ENCODE measurements at regions not wholly inside any gene's neighbourhood (a gene's known extent, or its start where the extent isn't known, plus 50 kb on each side); places are given as distances from the start of the nearest gene placed in this dataset.
"Not testable (repeated sequence)": the region's sequence is repeated elsewhere in the genome, so short reads cannot be mapped to it uniquely, and the experiment has no call there.

DNA sequence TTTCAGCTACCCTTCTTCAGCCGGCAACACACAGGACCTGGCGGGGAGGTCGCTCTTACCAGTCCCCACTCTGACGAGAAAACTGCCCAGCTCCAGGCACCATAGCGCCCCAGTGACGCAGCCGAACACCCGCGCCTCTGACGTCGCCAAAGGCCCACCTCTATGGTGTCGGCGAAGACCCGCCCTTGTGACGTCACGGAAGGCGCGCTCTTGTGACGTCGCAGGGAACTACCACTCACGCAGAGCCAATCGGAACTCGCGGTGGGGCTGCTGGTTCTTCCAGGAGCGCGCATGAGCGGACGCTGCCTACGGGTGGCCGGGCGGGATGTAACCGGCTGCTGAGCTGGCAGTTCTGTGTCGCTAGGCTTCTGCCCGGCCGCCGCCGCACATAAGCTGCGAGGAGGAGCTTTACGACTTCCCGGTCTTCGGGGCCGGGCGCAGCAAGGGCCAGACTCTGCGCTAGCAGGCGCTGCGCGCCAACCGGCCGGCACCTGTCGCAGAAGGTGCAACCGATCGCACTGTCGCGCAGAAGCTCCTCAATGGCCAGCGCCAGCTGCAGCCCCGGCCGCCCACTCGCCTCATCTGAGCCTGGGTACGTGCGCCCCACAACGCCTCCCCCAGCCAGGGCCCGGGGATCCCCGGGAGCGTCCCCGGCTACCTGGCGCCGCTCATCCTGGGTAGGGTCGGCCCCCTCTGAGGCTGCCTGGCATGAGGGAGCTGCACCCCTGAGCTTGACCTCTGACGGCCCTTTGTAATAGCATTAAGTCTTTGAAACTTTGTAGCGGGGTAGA, 121.3 kb upstream of the FBXO28 start:
- DNase-seq (ENCODE audit: low read depth in 1 of 2, low spot score in 1 of 2): peak; percentile 100

DNA sequence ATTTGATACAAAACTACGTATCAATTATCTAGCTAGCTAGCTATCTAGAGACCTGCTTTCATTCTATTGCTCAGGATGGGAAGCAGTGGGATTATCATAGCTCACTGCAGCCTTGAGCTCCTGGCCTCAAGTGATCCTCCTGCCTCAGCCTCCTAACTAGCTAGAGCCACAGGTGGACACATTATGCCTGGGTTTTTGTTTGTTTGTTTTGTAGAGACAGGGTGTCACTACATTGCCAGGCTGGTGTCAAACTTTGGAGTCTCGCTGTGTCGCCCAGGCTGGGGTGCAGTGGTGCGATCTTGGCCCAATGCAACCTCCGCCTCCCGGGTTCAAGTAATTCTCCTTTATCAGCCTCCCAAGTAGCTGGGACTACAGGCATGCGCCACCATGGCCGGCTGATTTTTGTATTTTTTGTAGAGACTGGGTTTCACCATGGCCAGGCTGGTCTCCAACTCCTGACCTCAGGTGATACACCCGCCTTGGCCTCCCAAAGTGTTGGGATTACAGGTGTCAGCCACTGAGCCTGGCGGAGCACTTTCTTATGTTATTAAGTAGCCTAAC, 122.5 kb upstream of the FBXO28 start:
- not testable (repeated sequence) for DNase-seq (ENCODE audit: low read depth in 1 of 2, low spot score in 1 of 2)

DNA sequence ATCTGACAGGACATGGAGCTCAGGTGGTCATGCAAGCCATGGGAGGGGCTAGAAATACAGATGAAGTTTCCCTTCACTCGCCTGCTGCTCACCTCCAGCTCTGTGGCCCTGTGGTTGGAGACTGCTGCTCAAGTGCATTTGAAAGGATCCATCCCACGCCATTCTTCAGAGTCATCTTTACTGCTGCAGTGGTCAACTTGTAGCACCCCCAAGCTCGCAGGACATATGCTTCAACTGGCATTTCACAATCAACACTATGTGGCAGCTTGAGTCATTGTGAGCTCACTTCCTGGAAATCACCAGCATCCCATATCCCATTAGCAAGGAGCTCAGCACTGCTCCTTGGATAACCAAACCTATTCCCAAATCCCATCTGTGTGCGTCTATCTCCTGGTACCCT, 116.2 kb upstream of the TP53BP2 start:
- DNase-seq (ENCODE audit: low read depth in 1 of 2, low spot score in 1 of 2): not testable (repeated sequence)

DNA sequence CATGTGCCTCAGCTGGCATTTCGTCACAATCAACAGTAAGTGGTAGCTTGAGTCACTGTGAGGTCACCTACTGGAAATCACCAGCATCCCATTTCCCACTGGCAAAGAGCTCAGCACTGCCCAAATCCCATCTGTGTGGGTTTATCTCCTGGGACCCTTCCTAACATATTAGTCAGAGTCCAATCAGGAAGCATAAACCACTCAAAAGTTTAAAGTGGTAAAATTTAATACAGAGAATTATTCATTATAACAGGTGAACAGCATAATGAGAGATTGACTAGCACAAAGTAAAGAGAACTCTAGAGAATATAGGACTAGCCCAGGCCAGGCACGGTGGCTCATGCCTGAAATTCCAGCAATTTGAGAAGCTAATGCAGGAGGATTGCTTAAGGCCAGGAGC, 107.1 kb upstream of the TP53BP2 start:
- DNase-seq (ENCODE audit: low read depth in 1 of 2, low spot score in 1 of 2): not testable (repeated sequence)

DNA sequence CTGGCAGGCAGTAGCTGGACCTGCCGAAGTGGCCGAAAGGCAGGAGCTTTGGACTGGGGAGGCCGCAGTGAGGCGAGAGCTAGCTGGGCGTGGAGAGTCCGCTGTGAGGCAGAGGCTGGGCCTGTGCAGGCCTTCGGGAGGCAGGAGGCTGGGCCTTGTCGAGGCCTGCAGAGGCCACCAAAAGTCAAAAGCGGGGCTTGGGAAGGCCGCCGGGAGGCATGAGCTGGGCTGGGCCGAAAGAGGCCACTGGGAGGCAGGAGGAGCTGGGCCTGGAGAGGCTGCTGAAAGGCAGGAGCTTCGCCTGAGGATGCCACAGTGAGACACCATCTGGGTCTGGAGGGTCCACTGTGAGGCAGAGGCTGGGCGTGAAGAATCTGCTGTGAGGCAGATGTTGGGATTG, 105.8 kb upstream of the TP53BP2 start:
- not testable (repeated sequence) for DNase-seq (ENCODE audit: low read depth in 1 of 2, low spot score in 1 of 2)

DNA sequence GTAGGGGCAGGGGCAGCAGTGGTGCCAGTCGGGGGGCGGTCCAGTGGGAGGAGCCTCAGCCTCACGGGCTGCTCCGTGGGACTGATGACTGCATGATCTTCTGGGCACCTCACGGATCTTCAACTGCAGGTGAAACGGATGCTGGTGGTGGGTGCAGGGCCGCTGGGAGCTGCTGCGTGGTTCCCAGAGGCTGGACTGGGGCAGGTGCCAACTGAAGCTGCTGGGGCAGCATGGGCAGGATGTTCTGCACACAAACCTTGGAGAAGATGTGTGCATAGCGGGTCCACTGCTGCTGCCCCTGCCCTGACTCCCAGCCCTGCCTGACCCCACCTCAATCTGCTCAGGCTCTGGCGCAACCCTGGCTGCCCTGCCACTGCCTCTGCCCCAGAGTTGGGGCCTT, 104.2 kb upstream of the TP53BP2 start:
- DNase-seq (ENCODE audit: low read depth in 1 of 2, low spot score in 1 of 2): not testable (repeated sequence)

DNA sequence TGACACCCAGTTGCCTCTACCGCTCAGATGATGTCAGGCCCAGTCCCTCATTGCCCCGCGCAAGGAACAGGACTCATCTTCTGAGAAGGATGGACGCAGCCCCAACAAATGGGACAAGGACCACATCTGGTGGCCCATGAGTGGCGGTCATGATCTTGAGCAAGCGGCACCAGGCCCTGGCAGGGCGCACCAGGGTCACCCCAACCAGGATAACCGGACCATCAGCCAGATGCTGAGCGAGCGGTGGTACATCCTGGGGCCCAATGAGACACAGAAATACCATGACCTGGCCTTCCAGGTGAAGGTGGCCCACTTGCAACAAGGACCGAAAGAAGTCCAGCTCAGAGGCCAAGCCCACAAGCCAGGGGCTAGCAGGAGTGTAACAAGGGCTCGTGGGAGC, 102.3 kb upstream of the TP53BP2 start:
- DNase-seq (ENCODE audit: low read depth in 1 of 2, low spot score in 1 of 2): not testable (repeated sequence)

DNA sequence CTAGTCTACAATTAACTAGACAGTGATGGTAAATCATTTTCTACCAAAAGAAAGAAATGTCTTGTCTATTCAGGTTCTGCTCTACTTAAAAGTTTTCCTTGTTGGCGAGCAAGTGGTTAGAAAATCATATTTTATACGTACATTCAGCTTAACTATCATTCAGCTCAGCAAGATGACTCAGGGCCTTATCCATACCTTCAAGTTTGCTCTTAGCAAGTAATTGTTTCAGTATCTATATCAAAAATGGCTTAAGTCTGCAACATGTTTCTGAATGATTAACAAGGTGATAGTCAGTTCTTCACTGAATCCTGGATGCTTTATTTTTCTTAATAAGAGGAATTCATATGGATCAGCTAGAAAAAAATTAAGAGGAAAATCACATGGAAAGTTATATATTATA, 90.8 kb upstream of the TP53BP2 start:
- not testable (repeated sequence) for DNase-seq (ENCODE audit: low read depth in 1 of 2, low spot score in 1 of 2)

DNA sequence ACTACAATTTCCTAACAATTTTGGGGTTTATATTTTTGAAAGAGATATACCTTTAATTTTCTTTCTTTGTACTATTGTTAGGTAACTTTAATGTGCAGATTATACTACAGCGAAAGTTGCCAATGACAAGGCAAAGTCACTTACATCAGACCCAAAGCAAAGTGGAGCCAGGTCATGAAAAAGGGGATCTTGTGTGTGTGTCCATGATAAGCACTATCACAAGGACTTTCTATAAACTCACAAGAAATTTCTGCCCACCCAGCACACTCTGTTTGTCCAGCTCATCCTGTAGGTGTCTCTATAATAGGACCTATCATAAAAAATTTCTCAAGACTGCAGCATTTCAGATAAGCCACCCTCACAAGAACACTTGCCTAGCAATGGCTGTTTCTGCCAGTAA, 85.7 kb upstream of the TP53BP2 start:
- not testable (repeated sequence) for DNase-seq (ENCODE audit: low read depth in 1 of 2, low spot score in 1 of 2)

DNA sequence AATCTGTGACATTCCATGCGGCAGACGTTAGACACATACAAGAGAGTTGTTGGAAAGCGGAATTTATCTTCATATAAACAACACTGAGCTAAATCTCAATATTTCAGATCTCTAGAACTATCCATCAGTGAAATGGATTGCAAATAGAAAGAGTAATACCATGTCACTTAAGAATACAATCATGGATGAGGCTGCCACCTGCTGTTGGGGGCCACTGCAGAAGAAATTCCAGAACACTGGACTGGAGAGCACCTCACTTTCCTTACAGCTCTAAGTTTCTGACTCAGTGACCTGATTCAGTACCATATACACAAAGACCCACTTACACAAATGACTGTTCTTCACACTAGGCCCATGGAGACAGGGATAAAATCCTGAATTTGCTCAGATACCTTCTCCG, 75.1 kb upstream of the TP53BP2 start:
- DNase-seq (ENCODE audit: low read depth in 1 of 2, low spot score in 1 of 2): not testable (repeated sequence)

DNA sequence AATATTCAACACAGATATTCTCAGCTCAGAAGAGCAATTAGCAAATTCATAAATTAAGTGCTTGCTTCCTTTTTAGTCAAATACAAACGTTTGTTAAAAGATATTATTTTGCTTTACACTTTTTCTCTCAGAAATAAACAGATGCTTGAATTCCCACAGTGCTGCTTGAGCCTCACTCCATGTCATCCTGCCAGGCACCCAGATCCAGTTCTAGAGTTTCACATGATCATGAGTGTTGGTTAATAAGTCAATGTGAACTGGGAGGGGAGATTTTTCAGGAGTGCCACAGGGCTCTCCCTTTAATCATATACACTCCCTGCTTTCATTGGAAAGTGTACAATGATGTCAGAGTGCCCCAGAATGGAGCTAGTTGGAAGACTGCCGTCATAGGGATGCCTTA, 69.7 kb upstream of the TP53BP2 start:
- not testable (repeated sequence) for DNase-seq (ENCODE audit: low read depth in 1 of 2, low spot score in 1 of 2)

DNA sequence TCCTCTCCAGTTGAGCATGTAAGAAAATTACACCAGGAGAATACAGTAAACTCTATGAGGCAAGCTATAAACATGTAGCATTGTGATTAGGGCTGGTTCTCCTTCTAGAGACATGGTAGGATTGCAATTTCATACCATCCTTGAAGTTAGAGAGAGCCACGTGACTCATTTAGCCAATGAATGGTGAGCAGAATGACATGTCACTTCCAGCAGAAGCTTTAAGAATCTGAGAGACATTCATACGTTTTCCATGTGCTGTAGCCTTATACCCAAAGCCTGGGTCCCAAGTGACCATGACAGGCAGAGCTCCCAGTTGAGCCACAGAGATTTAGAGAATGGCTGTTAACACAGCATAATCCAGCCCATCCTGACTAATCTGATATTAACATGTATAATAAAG, 68.0 kb upstream of the TP53BP2 start:
- DNase-seq (ENCODE audit: low read depth in 1 of 2, low spot score in 1 of 2): not testable (repeated sequence)

DNA sequence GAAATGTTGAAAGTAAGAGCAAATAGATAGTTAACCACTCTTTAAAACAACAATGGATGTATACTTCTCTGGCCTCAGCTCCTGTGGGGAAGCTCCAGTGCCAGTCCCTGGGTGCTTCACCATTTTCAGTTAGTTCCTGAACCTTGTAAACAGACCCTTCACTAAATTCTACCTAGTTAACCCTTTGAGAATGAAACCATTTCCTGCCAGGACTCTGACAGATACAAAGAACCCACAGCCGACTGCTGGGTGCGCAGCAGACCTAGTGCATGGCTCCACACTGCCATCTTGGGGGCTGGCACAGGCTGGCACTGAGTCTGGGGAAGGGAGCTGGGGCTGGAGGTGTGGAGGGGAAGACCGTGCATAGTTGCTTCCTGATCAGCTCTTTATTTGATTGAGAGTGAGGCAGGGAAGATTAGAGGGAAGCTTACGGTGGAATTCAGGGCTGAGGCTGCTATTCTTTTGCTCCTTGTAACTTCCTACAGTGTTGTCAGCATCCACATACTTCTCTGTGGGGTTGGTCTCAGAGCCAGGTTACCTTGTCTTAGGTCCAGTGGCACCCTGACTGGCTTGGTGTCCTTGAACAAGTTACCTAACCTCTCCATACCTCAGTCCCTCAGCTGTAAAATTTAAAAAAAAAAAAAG, 62.3 kb upstream of the TP53BP2 start:
- peak in 1 of 2 donors; percentile 4 for DNase-seq (ENCODE audit: low read depth in 1 of 2, low spot score in 1 of 2)

DNA sequence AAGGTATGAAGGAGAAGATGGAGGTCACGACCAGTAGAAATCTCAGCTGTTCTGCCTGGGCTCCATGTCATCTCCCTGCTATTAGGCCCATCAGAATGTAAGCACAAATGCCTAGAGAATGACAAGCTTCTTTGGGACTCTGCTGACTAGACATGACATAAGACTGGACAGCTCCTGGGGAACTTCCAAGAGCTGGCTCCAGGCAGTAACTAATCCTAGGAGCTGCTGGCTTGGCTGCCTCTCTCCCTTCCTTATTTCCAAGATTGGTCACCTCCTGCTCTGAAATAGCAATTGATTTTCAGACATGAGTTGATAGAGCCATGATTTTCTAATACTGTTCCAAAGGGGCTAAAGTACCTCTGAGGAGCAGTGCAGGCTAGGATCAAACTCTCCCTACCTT, 57.5 kb upstream of the TP53BP2 start:
- not testable (repeated sequence) for DNase-seq (ENCODE audit: low read depth in 1 of 2, low spot score in 1 of 2)

DNA sequence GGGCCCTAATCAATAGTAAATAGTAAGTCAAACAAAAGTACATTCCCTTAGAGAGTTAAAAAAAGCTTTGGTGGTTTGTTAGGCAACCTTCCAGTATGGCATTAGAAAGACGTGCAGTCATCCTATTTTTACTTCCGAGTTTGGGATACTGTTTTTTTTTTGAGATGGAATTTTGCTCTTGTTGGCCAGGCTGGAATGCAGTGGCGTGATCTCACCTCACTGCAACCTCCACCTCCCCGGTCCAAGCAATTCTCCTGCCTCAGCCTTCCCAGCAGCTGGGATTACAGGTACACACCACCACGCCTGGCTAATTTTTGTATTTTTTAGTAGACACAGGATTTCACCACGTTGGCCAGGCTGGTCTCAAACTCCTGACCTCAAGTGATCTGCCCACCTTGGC, 54.0 kb upstream of the TP53BP2 start:
- DNase-seq (ENCODE audit: low read depth in 1 of 2, low spot score in 1 of 2): not testable (repeated sequence)

DNA sequence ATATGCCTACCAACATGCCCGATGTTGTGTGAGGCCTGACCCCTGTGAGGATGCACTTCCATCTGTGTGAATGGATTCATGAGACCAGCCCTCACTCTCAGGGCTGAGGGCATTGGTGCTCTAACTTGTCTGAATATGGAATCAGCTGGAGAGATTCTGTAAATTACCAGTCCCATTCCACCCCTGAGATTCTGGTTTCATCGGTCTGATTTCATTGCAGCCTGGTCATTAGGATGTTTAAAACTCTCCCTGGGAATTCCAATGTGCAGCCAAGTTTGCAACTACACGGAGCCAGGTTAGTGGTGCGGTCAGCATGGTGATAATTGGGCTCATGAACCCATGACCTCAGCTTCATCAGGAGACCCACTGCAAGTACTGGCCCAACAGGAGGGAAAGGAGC, 51.4 kb upstream of the TP53BP2 start:
- not testable (repeated sequence) for DNase-seq (ENCODE audit: low read depth in 1 of 2, low spot score in 1 of 2)

DNA sequence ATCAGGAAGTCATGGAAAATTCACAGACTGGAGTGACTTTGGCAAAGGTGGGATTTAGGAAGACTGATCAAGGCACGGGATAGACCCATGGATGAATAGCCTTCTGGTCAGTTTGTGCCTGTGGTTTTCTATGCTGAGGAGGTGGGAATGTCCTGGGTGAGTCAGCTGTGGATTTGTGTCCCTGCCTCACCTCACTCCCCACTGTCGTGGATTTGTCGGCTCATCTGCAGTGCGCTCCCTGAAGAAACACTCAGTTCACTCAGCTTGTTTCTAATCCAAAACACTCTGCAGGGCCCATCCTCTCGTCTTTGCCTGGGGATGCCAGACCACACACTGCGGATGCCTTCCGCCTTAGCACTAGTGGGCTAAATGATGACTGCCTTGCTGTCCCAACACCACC, 50.2 kb upstream of the TP53BP2 start:
- not testable (repeated sequence) for DNase-seq (ENCODE audit: low read depth in 1 of 2, low spot score in 1 of 2)

Measured in activated CD4-positive, alpha-beta T cell treated with anti-CD3 and anti-CD28 coated beads, Interleukin-2, amount 50 U/mL, for 24 hours (primary cell).